ENCODE measurements at regions not wholly inside any gene's neighbourhood (a gene's known extent, or its start where the extent isn't known, plus 50 kb on each side); places are given as distances from the start of the nearest gene placed in this dataset.

GRCh38 chr1:82366689-82367088 lies 566.0 kb downstream of the ADGRL2 start:
- no peak for TF ChIP-seq CTCF (IDR thresholded peaks at IDR 0.05; ENCODE audit: low read length)
- no peak for TF ChIP-seq EZH2 (IDR thresholded peaks at IDR 0.05; ENCODE audit: borderline replicate concordance, low read length)
